Ovary (tissue), 7 donors: ENCODE measurements at regions not wholly inside any gene's neighbourhood (a gene's known extent, or its start where the extent isn't known, plus 50 kb on each side); places are given as distances from the start of the nearest gene placed in this dataset.

Experiments
- DNase-seq, 5 donors: peaks; one replicate each; pipeline ENCODE4 v3.0.0-alpha.2; 2019 to 2020
- H3K27ac ChIP-seq, 2 donors: fragments of 200-600 bp; one replicate each; pipeline versions ENCODE4 v1.5.1 to v1.8.0; 2019 to 2022
- H3K27me3 ChIP-seq: fragments of 200-600 bp; one replicate; pipeline ENCODE4 v1.8.0; 2022
- H3K36me3 ChIP-seq: fragments of 200-600 bp; sonication (generic); one replicate; pipeline ENCODE4 v1.5.1; 2019
- H3K4me1 ChIP-seq: one replicate; pipeline ENCODE4 v1.8.1; 2013; ENCODE audit warnings: mild to moderate bottlenecking, moderate library complexity; ENCODE audit not compliant: insufficient read depth
- H3K4me3 ChIP-seq: fragments of 200-600 bp; sonication (generic); one replicate; pipeline ENCODE4 v1.5.1; 2017
- H3K9me3 ChIP-seq, 2 donors: fragments of 200-600 bp in 1 of 2; sonication (generic) in 1 of 2; one replicate each; pipeline versions ENCODE4 v1.5.1 to v1.8.1; 2013 to 2019; ENCODE audit warnings: mild to moderate bottlenecking in 1 of 2, moderate library complexity in 1 of 2
- CTCF ChIP-seq, 3 donors: fragments of 450-650 bp in 2 of 3; fragments of 200-600 bp in 1 of 3; IDR thresholded peaks; one replicate each; pipeline versions ENCODE4 v1.5.1 to v1.8.0; 2016 to 2022; ENCODE audit warnings: antibody characterized with exemption in 3 of 3, mild to moderate bottlenecking in 1 of 3
- EP300 ChIP-seq: sonication (generic); formaldehyde crosslinking; IDR thresholded peaks from one replicate; pipeline ENCODE4 v1.6.1; 2017; ENCODE audit warnings: antibody characterized with exemption
- POLR2A ChIP-seq: fragments of 450-650 bp; IDR thresholded peaks from one replicate; pipeline ENCODE4 v1.6.1; 2017; ENCODE audit warnings: antibody characterized with exemption, mild to moderate bottlenecking, moderate library complexity
- WGBS, 3 donors: extraction: QIAGEN DNeasy Blood & Tissue Kit in 1 of 3; methylation state at CpG; one replicate each; pipeline versions ENCODE4 v1.1.5 to v1.1.7; 2013 to 2017; 5-methylcytosine and 5-hydroxymethylcytosine counted together
- intact Hi-C, 4 donors: fragments of 100-400 bp; cut with DNase I; formaldehyde crosslinking; loops; one replicate each; pipeline versions ENCODE4 v1.11.0 to v1.15.1; 2022 to 2023
- donor health status: DM: no; HTN: no; CAD: no; lungs with moderate emphysema.
- donor health status: DM: no; HTN: no; CAD: no.
- donor health status: Bipolar disorder and iron deficiency.
- donor health status: DM: no; HTN: no; CAD: no.
- donor health status: DM: yes; HTN: yes; CAD: no.

GRCh38 chr3:99425930-99426329, 212.5 kb upstream of the COL8A1 start:
- Histone ChIP-seq H3K4me3 (no peak overlapping the region), H3K4me1 (no peaks in the 10 kb centered on the region), H3K27me3 (no peaks in the 10 kb centered on the region), H3K9me3 (no peaks in the 10 kb centered on the region), H3K27ac (no peak overlapping the region), H3K36me3 (no peaks in the 10 kb centered on the region)
- TF ChIP-seq CTCF (IDR thresholded peaks at IDR 0.05) (no peak), POLR2A (no peak), EP300 (no peak)
- no peak for DNase-seq
- intact Hi-C loops: no loop called here
- WGBS, 3 donors: 41 to 55% (median 50%) methylated on average over 2 of the region's 2 CpGs

- H3K36me3 ChIP-seq: no peaks in the 10 kb centered on the region
- no peaks in the 10 kb centered on the region for H3K9me3 ChIP-seq
- no peaks in the 10 kb centered on the region for H3K4me1 ChIP-seq
- H3K27ac ChIP-seq: no peak overlapping the region
- DNase-seq: no peak
- no peaks in the 10 kb centered on the region for H3K27me3 ChIP-seq
- WGBS, 3 donors: 10 to 15% (median 11%) methylated on average over 1 of the region's 1 CpG
- TF ChIP-seq CTCF (IDR thresholded peaks at IDR 0.05): no peak
- no peak for TF ChIP-seq POLR2A
- no peak for TF ChIP-seq EP300
- intact Hi-C loops: no loop called here
- no peak overlapping the region for H3K4me3 ChIP-seq
These were observed 219.3 kb upstream of the COL8A1 start for GRCh38 chr3:99419116-99419515.

- no peak for TF ChIP-seq EP300
- TF ChIP-seq POLR2A: no peak
- no peak for TF ChIP-seq CTCF (IDR thresholded peaks at IDR 0.05)
- H3K4me1 ChIP-seq: no peaks in the 10 kb centered on the region
- no peak overlapping the region for H3K27ac ChIP-seq
- intact Hi-C loops: no loop called here
- 81 to 85% (median 84%) methylated on average over 3 of the region's 3 CpGs for WGBS, 3 donors
- no peaks in the 10 kb centered on the region for H3K27me3 ChIP-seq
- no peaks in the 10 kb centered on the region for H3K9me3 ChIP-seq
- H3K4me3 ChIP-seq: no peak overlapping the region
- no peak for DNase-seq
- no peaks in the 10 kb centered on the region for H3K36me3 ChIP-seq
These were observed 219.7 kb upstream of the COL8A1 start for GRCh38 chr3:99418709-99419108.

- no peak for DNase-seq
- H3K36me3 ChIP-seq: no peaks in the 10 kb centered on the region
- no peaks in the 10 kb centered on the region for H3K9me3 ChIP-seq
- intact Hi-C loops: no loop called here
- H3K4me3 ChIP-seq: no peak overlapping the region
- 44 to 65% (median 46%) methylated on average over 2 of the region's 2 CpGs for WGBS, 3 donors
- no peaks in the 10 kb centered on the region for H3K27me3 ChIP-seq
- no peak for TF ChIP-seq CTCF (IDR thresholded peaks at IDR 0.05)
- TF ChIP-seq POLR2A: no peak
- no peak for TF ChIP-seq EP300
- H3K4me1 ChIP-seq: no peaks in the 10 kb centered on the region
- no peak overlapping the region for H3K27ac ChIP-seq
These were observed 220.2 kb upstream of the COL8A1 start for GRCh38 chr3:99418209-99418635.

- no peak overlapping the region for H3K27ac ChIP-seq
- no peaks in the 10 kb centered on the region for H3K9me3 ChIP-seq
- H3K27me3 ChIP-seq: no peaks in the 10 kb centered on the region
- no peak for DNase-seq
- H3K4me1 ChIP-seq: no peaks in the 10 kb centered on the region
- TF ChIP-seq POLR2A (no peak), EP300 (no peak), CTCF (IDR thresholded peaks at IDR 0.05) (no peak)
- 28 to 54% (median 34%) methylated on average over 1 of the region's 1 CpG for WGBS, 3 donors
- no peaks in the 10 kb centered on the region for H3K36me3 ChIP-seq
- intact Hi-C loops: no loop called here
- H3K4me3 ChIP-seq: no peak overlapping the region
These were observed 224.9 kb upstream of the COL8A1 start for GRCh38 chr3:99413504-99413903.
